DND-41 (cell line): ENCODE measurements at regions not wholly inside any gene's neighbourhood (a gene's known extent, or its start where the extent isn't known, plus 50 kb on each side); places are given as distances from the start of the nearest gene placed in this dataset.

Experiments used
- ATAC-seq: fragments of 200-7000 bp; cut with Tn5 transposase; 3 replicates; pipeline ENCODE4 v1.9.1; 2021; ENCODE audit warnings: low read depth; ENCODE audit not compliant: insufficient read depth
- DNase-seq: peaks from one replicate; pipeline ENCODE4 v3.0.0-alpha.2; 2020
- H2AFZ ChIP-seq: 2 replicates; pipeline ENCODE4 v1.6.0; 2012; ENCODE audit warnings: low read depth, low read length
- H3K27ac ChIP-seq: 2 replicates; pipeline ENCODE4 v1.5.1; 2012; ENCODE audit warnings: low read length, inconsistent platforms
- H3K27me3 ChIP-seq: fragments of 200-600 bp; sonication (generic); 2 replicates; pipeline ENCODE4 v1.6.0; 2012; ENCODE audit warnings: low read length, mild to moderate bottlenecking, inconsistent platforms; ENCODE audit not compliant: insufficient read depth, poor library complexity
- H3K36me3 ChIP-seq: 2 replicates; pipeline ENCODE4 v1.5.1; 2012; ENCODE audit warnings: low read length, inconsistent platforms; ENCODE audit not compliant: insufficient read depth
- H3K4me1 ChIP-seq: 2 replicates; pipeline ENCODE4 v1.5.1; 2012; ENCODE audit warnings: mild to moderate bottlenecking, low read length; ENCODE audit not compliant: insufficient read depth
- H3K4me2 ChIP-seq: 2 replicates; pipeline ENCODE4 v1.6.0; 2012; ENCODE audit warnings: mild to moderate bottlenecking, moderate library complexity, low read length, inconsistent platforms; ENCODE audit not compliant: insufficient read depth
- H3K4me3 ChIP-seq, 2 experiments: fragments of 200-600 bp in 1 of 2; shearing (Covaris generic) in 1 of 2; 2 replicates each; pipeline ENCODE4 v1.5.1; 2012 to 2016; ENCODE audit warnings: inconsistent platforms in 2 of 2, low read length in 2 of 2, mild to moderate bottlenecking in 2 of 2, low read depth in 1 of 2, moderate library complexity in 1 of 2
- H3K79me2 ChIP-seq: 2 replicates; pipeline ENCODE4 v1.6.0; 2012; ENCODE audit warnings: low read length, inconsistent platforms; ENCODE audit not compliant: insufficient read depth
- H3K9ac ChIP-seq: 2 replicates; pipeline ENCODE4 v1.6.0; 2012; ENCODE audit warnings: low read depth, mild to moderate bottlenecking, inconsistent platforms, low read length, moderate library complexity
- H3K9me3 ChIP-seq: 2 replicates; pipeline ENCODE4 v1.5.1; 2012; ENCODE audit warnings: low read length, moderate library complexity, mild to moderate bottlenecking, inconsistent platforms; ENCODE audit not compliant: insufficient read depth, severe bottlenecking
- H4K20me1 ChIP-seq: 2 replicates; pipeline ENCODE4 v1.6.0; 2012; ENCODE audit warnings: low read length; ENCODE audit not compliant: insufficient read depth
- EZH2 ChIP-seq: IDR thresholded peaks from 3 replicates; pipeline ENCODE4 v1.6.1; 2012; ENCODE audit warnings: borderline replicate concordance, low read depth, mild to moderate bottlenecking, moderate library complexity, low read length, inconsistent platforms; ENCODE audit not compliant: severe bottlenecking
- TF ChIP-seq, protein P1 (sequence below): IDR thresholded peaks from 2 replicates; pipeline ENCODE4 v1.5.1; 2012; ENCODE audit warnings: borderline replicate concordance, low read length, moderate library complexity, mild to moderate bottlenecking; ENCODE audit not compliant: poor library complexity, severe bottlenecking; ENCODE audit errors: extremely low read depth

DNA sequence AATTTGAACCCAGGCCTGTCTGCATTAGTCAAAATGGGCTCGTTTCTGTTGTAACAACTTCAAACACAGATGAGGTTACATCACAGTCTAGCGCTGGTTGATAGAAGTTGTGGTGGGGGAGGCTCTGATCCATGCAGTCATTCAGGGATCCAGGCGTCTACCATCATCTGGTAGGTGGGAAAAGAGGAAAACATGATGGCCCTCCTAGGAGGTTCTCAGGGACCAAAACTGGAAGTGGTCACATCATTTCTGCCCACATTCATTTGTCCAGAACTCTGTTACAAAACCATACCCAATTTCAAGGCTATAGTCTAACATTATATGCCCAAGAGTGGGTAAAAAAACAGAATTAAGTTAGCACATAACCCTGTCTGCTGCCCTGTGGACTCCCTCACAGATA is 135.1 kb downstream of the PHETA1 start:
- no peak overlapping the region for H2AFZ ChIP-seq
- no peak for ATAC-seq
- no peak for DNase-seq

DNA sequence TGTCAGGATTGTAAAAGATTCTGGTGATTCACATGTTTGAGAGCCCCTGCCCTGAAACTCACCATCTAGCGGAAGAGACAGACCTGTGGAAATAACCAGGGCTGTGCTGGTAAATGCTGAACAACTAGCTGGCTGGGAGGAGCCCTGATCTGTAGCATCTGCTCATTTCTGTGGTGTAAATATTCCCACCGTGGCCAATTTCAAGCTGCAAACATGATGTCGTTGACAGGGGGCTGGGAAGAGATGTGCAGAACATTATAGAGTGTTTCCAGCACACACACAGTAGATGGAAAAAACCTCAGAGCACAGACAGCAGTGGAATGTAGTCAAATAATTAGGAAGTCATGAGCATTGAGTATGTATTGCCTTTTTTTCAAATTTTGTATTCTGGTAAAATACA is 138.2 kb downstream of the PHETA1 start:
- Histone ChIP-seq H3K4me1 (no peaks in the 10 kb centered on the region), H3K27ac (no peak overlapping the region), H3K36me3 (no peaks in the 10 kb centered on the region), H3K9me3 (no peaks in the 10 kb centered on the region), H3K9ac (no peak overlapping the region), H2AFZ (no peak overlapping the region), H3K79me2 (no peaks in the 10 kb centered on the region), H3K4me3 (no peak overlapping the region), H4K20me1 (no peaks in the 10 kb centered on the region; the same call in 1 of the 2 replicates), H3K4me2 (no peak overlapping the region), H3K27me3 (no peaks in the 10 kb centered on the region)
- no peak for TF ChIP-seq EZH2
- TF ChIP-seq, protein P1, sequence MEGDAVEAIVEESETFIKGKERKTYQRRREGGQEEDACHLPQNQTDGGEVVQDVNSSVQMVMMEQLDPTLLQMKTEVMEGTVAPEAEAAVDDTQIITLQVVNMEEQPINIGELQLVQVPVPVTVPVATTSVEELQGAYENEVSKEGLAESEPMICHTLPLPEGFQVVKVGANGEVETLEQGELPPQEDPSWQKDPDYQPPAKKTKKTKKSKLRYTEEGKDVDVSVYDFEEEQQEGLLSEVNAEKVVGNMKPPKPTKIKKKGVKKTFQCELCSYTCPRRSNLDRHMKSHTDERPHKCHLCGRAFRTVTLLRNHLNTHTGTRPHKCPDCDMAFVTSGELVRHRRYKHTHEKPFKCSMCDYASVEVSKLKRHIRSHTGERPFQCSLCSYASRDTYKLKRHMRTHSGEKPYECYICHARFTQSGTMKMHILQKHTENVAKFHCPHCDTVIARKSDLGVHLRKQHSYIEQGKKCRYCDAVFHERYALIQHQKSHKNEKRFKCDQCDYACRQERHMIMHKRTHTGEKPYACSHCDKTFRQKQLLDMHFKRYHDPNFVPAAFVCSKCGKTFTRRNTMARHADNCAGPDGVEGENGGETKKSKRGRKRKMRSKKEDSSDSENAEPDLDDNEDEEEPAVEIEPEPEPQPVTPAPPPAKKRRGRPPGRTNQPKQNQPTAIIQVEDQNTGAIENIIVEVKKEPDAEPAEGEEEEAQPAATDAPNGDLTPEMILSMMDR: no peak
- DNase-seq (no peak), ATAC-seq (no peak)

More for the DNA sequence above, 135.1 kb downstream of the PHETA1 start:
- Histone ChIP-seq H3K36me3 (no peaks in the 10 kb centered on the region), H3K4me2 (no peak overlapping the region), H3K4me3 (no peak overlapping the region), H3K9me3 (no peaks in the 10 kb centered on the region), H3K4me1 (no peaks in the 10 kb centered on the region), H3K79me2 (no peaks in the 10 kb centered on the region), H3K9ac (no peak overlapping the region), H4K20me1 (no peaks in the 10 kb centered on the region), H3K27ac (no peak overlapping the region), H3K27me3 (peaks cover 2% of the 10 kb centered on the region)
- TF ChIP-seq EZH2: no peak
- TF ChIP-seq, protein P1: no peak

DNA sequence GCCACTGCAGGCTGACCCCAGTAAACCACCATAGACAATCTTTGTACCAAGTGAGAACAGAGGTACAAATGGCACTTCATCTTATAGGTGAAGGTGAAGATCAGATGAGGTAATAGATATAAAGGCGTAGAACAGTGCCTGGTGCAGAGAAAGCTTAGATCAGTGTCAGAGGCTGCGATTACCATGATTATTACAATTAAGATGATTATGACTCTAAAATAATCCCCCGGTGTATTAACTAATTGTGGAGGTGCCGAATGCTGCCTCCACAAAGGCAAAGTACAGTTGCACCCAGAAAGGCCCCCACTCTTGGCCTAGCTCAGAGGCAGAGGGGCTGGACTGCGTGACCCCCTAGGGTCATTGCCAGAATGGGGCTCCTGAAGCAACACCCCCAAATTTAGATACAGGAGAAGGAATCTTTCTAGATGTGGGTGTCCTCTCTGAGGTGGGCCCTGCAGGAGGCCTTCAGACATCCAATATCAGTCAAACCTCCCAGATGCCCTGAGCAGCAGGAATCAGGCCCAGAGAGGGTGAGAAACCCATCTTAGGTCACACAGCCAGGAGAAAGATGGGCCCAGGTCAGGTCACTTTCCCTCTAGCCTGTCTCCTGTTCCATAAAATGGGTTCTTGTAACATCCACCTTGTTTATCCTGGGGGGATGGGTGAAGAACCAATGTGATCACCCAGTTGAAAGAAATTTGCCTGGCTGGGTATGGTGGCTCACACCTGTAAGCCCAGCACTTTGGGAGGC is 139.8 kb downstream of the PHETA1 start:
- no peak overlapping the region for H3K4me3 ChIP-seq
- H4K20me1 ChIP-seq: no peaks in the 10 kb centered on the region; the same call in 1 of the 2 replicates
- no peaks in the 10 kb centered on the region for H3K9me3 ChIP-seq
- DNase-seq (no peak), ATAC-seq (no peak)
- H3K36me3 ChIP-seq: no peaks in the 10 kb centered on the region
- no peak overlapping the region for H3K4me2 ChIP-seq
- H3K27ac ChIP-seq: no peak overlapping the region
- H2AFZ ChIP-seq: no peak overlapping the region
- no peak for TF ChIP-seq EZH2
- TF ChIP-seq, protein P1: no peak
- no peaks in the 10 kb centered on the region for H3K4me1 ChIP-seq
- H3K79me2 ChIP-seq: no peaks in the 10 kb centered on the region
- no peak overlapping the region for H3K9ac ChIP-seq
- no peaks in the 10 kb centered on the region for H3K27me3 ChIP-seq
